Loucy (cell line): ENCODE measurements at regions not wholly inside any gene's neighbourhood (a gene's known extent, or its start where the extent isn't known, plus 50 kb on each side); places are given as distances from the start of the nearest gene placed in this dataset.

Experiments
- H2AFZ ChIP-seq: fragments of 200-600 bp; sonication (generic); 2 replicates; pipeline ENCODE4 v1.6.0; 2016; ENCODE audit warnings: antibody characterized with exemption, mild to moderate bottlenecking, low read length, moderate library complexity
- H3F3A ChIP-seq: fragments of 200-600 bp; 2 replicates; pipeline ENCODE4 v1.6.0; 2016; ENCODE audit warnings: antibody characterized with exemption, low read depth, mild to moderate bottlenecking
- H3K27me3 ChIP-seq: fragments of 200-600 bp; sonication (generic); 2 replicates; pipeline ENCODE4 v1.6.1; 2014; ENCODE audit warnings: low read length, mild to moderate bottlenecking; ENCODE audit not compliant: insufficient read depth, poor library complexity, severe bottlenecking
- H3K36me3 ChIP-seq: fragments of 200-600 bp; sonication (generic); 2 replicates; pipeline ENCODE4 v1.6.1; 2016; ENCODE audit warnings: low read length; ENCODE audit not compliant: insufficient read depth
- H3K4me1 ChIP-seq: fragments of 200-600 bp; sonication (generic); 2 replicates; pipeline ENCODE4 v1.5.1; 2014; ENCODE audit warnings: low read length, mild to moderate bottlenecking; ENCODE audit not compliant: insufficient read depth, poor library complexity, severe bottlenecking
- H3K4me2 ChIP-seq: fragments of 200-600 bp; sonication (generic); 2 replicates; pipeline ENCODE4 v1.6.0; 2014; ENCODE audit warnings: antibody characterized with exemption, low read length, low read depth, mild to moderate bottlenecking; ENCODE audit not compliant: poor library complexity, severe bottlenecking
- H3K4me3 ChIP-seq: fragments of 200-600 bp; sonication (generic); 2 replicates; pipeline ENCODE4 v1.5.1; 2014; ENCODE audit warnings: low read length, mild to moderate bottlenecking, mixed read lengths; ENCODE audit not compliant: poor library complexity, severe bottlenecking
- H3K79me2 ChIP-seq: fragments of 200-600 bp; sonication (generic); 2 replicates; pipeline ENCODE4 v1.6.1; 2014; ENCODE audit warnings: low read length; ENCODE audit not compliant: insufficient read depth
- H3K9ac ChIP-seq: fragments of 200-600 bp; sonication (generic); 2 replicates; pipeline ENCODE4 v1.6.0; 2014; ENCODE audit warnings: mild to moderate bottlenecking, low read depth, low read length, moderate library complexity; ENCODE audit not compliant: poor library complexity, severe bottlenecking
- H3K9me2 ChIP-seq: fragments of 200-600 bp; sonication (generic); replicated peaks from 2 replicates; pipeline ENCODE4 v1.6.1; 2016; ENCODE audit warnings: low read depth, low read length, mixed read lengths
- H3K9me3 ChIP-seq: fragments of 200-600 bp; sonication (generic); 2 replicates; pipeline ENCODE4 v1.6.1; 2014; ENCODE audit warnings: mild to moderate bottlenecking, antibody characterized with exemption, low read length, low read depth; ENCODE audit not compliant: insufficient read depth
- H4K20me1 ChIP-seq: fragments of 200-600 bp; sonication (generic); 2 replicates; pipeline ENCODE4 v1.6.0; 2014; ENCODE audit warnings: antibody characterized with exemption, low read length, mild to moderate bottlenecking; ENCODE audit not compliant: insufficient read depth, poor library complexity, severe bottlenecking
- EZH2phosphoT487 ChIP-seq: fragments of 200-600 bp; IDR thresholded peaks from 2 replicates; pipeline ENCODE4 v1.6.1; 2018; ENCODE audit warnings: antibody characterized with exemption, mild to moderate bottlenecking, moderate library complexity, borderline replicate concordance
- TF ChIP-seq, protein P1 (sequence below): fragments of 200-600 bp; sonication (generic); conservative IDR thresholded peaks from 2 replicates; pipeline ENCODE4 v1.5.1; 2014; ENCODE audit warnings: mild to moderate bottlenecking, antibody characterized with exemption, low read length

DNA sequence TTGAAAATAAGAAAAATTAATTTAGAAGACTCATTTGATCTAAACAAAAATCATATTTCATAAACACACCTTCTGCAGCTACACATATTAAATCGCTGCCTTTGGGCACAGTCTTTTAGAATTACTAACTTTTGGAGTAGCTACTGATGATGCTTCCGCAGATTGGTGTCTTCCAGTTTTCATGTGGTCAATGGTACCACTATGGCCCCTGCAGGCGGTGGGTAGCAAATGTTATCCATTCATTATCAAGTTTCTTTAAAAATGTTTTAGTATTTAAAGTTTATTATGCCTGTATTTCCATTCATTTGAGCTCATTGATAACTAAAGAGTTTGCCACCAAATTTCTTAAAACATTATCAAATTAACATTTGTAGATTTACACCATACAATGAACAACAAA is 122.9 kb upstream of the GRAMD2B start:
- Histone ChIP-seq H4K20me1 (no peaks in the 10 kb centered on the region), H3K9me2 (no peaks in the 10 kb centered on the region), H3K9me3 (no peaks in the 10 kb centered on the region), H3K36me3 (no peaks in the 10 kb centered on the region), H3F3A (no peaks in the 10 kb centered on the region), H3K4me1 (no peaks in the 10 kb centered on the region), H3K79me2 (no peaks in the 10 kb centered on the region), H3K4me3 (no peak overlapping the region), H3K9ac (no peak overlapping the region), H2AFZ (no peak overlapping the region), H3K4me2 (no peak overlapping the region), H3K27me3 (no peaks in the 10 kb centered on the region)
- TF ChIP-seq EZH2phosphoT487, result no peak
- TF ChIP-seq, protein P1, sequence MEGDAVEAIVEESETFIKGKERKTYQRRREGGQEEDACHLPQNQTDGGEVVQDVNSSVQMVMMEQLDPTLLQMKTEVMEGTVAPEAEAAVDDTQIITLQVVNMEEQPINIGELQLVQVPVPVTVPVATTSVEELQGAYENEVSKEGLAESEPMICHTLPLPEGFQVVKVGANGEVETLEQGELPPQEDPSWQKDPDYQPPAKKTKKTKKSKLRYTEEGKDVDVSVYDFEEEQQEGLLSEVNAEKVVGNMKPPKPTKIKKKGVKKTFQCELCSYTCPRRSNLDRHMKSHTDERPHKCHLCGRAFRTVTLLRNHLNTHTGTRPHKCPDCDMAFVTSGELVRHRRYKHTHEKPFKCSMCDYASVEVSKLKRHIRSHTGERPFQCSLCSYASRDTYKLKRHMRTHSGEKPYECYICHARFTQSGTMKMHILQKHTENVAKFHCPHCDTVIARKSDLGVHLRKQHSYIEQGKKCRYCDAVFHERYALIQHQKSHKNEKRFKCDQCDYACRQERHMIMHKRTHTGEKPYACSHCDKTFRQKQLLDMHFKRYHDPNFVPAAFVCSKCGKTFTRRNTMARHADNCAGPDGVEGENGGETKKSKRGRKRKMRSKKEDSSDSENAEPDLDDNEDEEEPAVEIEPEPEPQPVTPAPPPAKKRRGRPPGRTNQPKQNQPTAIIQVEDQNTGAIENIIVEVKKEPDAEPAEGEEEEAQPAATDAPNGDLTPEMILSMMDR, result no peak

DNA sequence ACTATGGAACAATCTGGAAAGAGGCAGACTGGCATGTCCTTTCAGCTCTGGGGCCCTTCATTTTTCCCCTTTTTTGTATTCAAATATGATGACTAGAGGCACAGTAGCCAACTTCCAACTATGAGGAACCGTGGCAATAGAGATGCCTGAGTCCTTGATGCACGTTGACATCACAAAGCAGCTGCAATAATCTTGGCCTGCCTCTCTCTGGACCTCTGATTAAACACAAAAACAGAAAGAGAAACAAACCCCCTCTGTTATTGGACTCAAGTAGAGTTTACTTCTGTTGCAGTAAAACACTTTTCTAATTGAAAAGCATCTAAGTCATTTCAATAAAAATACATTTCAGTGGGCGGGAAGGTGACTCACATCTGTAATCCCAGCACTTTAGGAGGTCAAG is 122.2 kb upstream of the GRAMD2B start:
- H3K9me2 ChIP-seq, result no peaks in the 10 kb centered on the region
- H3K4me2 ChIP-seq, result no peak overlapping the region
- no peaks in the 10 kb centered on the region for H3K4me1 ChIP-seq
- no peak overlapping the region for H2AFZ ChIP-seq
- no peaks in the 10 kb centered on the region for H4K20me1 ChIP-seq
- no peaks in the 10 kb centered on the region for H3F3A ChIP-seq
- no peaks in the 10 kb centered on the region for H3K79me2 ChIP-seq
- no peaks in the 10 kb centered on the region for H3K27me3 ChIP-seq
- no peaks in the 10 kb centered on the region for H3K36me3 ChIP-seq
- H3K9ac ChIP-seq, result no peak overlapping the region
- TF ChIP-seq, protein P1, result no peak
- TF ChIP-seq EZH2phosphoT487, result no peak
- H3K4me3 ChIP-seq, result no peak overlapping the region
- no peaks in the 10 kb centered on the region for H3K9me3 ChIP-seq

DNA sequence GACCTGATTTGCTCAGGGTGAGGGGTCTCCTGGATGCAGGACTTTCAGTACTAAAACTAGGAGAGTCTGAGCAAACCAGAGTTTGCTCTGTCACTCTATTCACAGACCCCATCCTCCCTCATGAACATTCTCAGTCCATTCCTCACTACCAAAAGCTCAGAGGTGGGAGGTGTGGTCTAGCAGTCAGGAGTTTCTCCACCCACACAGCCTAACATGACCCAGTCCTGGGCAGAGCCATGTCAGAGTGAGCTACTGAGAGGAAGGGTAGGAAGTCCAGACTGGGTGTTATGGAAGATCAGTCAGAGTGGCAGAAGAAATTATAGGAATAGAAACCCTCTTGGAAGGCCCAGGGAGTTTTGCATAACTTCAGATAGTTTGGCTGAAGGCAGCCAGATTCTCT is 113.3 kb upstream of the GRAMD2B start:
- H3K9ac ChIP-seq, result no peak overlapping the region
- no peaks in the 10 kb centered on the region for H3K27me3 ChIP-seq
- no peak overlapping the region for H2AFZ ChIP-seq
- H3K79me2 ChIP-seq, result no peaks in the 10 kb centered on the region
- H3K4me2 ChIP-seq, result no peak overlapping the region
- H3K4me3 ChIP-seq, result no peak overlapping the region
- TF ChIP-seq, protein P1, result no peak
- no peak for TF ChIP-seq EZH2phosphoT487
- H3K9me2 ChIP-seq, result no peaks in the 10 kb centered on the region
- H3F3A ChIP-seq, result no peaks in the 10 kb centered on the region
- H3K9me3 ChIP-seq, result no peaks in the 10 kb centered on the region
- H3K4me1 ChIP-seq, result no peaks in the 10 kb centered on the region
- H4K20me1 ChIP-seq, result no peaks in the 10 kb centered on the region
- H3K36me3 ChIP-seq, result no peaks in the 10 kb centered on the region
